Omental fat pad (tissue), 3 donors: ENCODE measurements at regions not wholly inside any gene's neighbourhood (a gene's known extent, or its start where the extent isn't known, plus 50 kb on each side); places are given as distances from the start of the nearest gene placed in this dataset.

Experiments
- ATAC-seq: fragments of 150-250 bp; one replicate; pipeline ENCODE4 v1.9.1; 2016; ENCODE audit warnings: mild to moderate bottlenecking, moderate library complexity; ENCODE audit not compliant: low FRiP score
- DNase-seq: peaks from one replicate; pipeline ENCODE4 v3.0.0-alpha.2; 2019; ENCODE audit warnings: low spot score
- CTCF ChIP-seq, 3 donors: fragments of 450-650 bp; IDR thresholded peaks; one replicate each; pipeline ENCODE4 v1.5.1; 2016 to 2017; ENCODE audit warnings: antibody characterized with exemption in 3 of 3, mild to moderate bottlenecking in 3 of 3, moderate library complexity in 2 of 3

DNA sequence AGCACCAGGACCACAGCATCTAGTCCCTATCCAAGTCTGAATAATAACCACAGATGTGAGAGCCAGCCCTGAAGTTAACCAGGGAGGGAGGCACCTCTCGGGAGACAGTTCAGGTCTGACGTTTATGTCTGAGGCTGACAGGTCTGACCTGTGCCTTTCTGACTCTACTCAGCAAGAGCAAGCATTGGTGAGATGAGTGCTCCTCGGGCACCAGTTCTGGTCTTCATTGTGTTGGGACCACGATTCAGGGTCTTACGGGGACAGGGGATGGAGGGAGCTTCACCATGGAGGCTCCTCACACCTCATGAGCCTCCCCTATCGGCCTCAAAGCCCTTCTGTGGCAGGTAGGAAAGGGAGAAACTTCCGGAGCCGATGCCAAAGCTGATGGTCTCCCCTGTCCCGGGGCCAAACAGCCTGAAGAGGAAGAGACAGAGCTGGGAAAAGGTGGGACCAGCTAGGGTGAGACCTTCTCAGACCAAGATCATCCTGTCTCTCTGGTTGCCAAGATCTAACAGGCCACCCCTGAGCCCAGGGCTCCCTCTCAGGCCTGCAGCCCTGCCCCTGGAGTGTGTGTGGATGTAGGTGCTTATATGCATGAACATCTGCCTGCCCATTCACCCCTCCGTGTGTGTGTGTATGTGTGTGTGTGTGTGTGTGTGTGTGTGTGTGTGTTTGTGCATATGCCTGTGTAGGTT, 170.5 kb downstream of the VEGFA start:
- no peak for TF ChIP-seq CTCF (IDR thresholded peaks at IDR 0.05)
- DNase-seq (no peak), ATAC-seq (no peak)

DNA sequence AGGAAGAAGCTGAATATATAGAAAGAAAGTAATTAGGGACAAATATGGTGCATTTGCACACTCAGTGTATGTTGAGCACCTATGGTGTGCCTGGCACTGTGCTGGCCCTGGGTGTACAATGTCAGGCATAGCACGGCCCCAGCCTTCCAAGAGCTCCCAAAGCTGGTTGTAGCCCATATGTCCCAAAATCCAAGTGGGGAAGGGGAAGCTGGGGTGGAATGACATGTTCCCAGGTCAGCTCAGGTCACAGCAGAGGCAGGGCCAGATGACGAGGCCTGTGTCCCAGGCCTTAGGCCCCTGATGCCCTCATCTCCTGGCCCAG, 170.0 kb downstream of the VEGFA start:
- ATAC-seq (no peak), DNase-seq (no peak)
- TF ChIP-seq CTCF (IDR thresholded peaks at IDR 0.05): no peak

- DNase-seq: no peak
- no peak for ATAC-seq
- no peak for TF ChIP-seq CTCF (IDR thresholded peaks at IDR 0.05)
Measured at GRCh38 chr6:43939281-43940070, 169.5 kb downstream of the VEGFA start.

DNA sequence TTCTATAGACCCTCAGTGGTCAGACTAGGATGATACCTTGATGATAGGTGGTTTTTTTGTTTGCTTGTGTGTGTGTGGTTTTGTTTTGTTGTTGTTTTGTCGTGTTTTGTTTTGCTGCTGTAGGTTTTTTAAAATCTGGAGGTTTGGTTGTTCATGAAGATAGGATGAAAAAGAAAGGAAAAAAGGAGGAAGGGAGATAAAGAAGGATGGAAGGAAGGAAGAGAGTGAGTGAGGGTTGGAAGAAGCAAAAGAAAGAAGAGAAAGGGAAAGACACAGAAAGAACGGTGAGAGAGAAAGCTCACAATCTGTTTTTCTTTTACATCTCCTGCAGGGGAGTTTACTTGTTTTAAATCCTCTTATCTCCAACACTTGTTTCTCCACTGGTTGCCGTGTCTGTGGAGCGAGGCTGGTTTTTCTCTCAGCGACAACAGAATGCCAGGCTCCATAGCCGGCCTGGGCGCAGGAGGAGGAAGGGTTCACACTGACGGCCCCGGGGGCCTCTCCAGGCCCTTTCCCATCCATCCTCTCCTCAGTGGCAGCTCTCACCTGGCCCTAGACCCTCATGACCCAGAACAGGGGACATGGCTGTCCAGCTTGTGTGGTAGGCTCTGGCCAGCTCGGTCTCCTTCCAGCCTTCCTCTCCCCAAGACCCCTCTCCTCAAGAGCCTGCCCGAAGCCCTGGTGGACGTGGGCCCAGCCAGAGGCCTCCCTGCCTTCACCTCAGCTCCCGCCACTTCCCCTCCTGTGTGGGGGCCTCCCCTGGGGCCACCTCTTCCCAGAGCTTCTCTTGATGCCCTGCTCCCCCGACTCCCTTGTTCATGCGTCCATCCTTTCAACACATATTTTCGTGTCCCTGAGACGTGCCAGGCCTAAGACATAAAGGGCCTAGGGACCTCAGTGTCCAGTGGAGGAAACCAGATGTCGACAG, 168.4 kb downstream of the VEGFA start:
- ATAC-seq (no peak), DNase-seq (no peak)
- no peak for TF ChIP-seq CTCF (IDR thresholded peaks at IDR 0.05)

- ATAC-seq: no peak
- no peak for TF ChIP-seq CTCF (IDR thresholded peaks at IDR 0.05)
- no peak for DNase-seq
Measured at GRCh38 chr6:43937236-43938177, 167.5 kb downstream of the VEGFA start.

DNA sequence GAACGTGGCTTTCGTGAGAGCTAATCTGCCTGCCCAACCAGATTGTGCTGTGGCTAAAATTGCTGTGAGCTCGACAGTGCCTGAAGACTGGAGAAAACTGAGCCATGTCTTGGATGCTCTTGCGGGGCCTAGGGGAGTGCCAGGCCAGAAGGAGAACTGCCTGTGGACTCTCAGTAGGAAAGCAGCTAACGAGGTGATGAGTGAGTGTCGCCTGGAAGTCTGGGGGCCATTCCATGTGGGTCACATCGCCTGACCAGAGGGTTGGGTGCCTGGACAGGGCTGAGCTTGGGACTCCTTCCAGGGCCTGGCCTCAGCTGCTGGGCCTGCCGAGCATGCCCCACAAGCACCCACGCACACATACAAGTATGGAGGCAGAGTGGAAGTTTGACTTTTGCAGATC, 166.5 kb downstream of the VEGFA start:
- DNase-seq (no peak), ATAC-seq (no peak)
- no peak for TF ChIP-seq CTCF (IDR thresholded peaks at IDR 0.05)
